ENCODE measurements at regions not wholly inside any gene's neighbourhood (a gene's known extent, or its start where the extent isn't known, plus 50 kb on each side); places are given as distances from the start of the nearest gene placed in this dataset.
"Not testable (repeated sequence)": the region's sequence is repeated elsewhere in the genome, so short reads cannot be mapped to it uniquely, and the experiment has no call there.

- peak; percentile 44 for DNase-seq (ENCODE audit: low read depth)
Measured at GRCh38 chr10:63675171-63675570, 154.0 kb downstream of the REEP3 start.

- DNase-seq (ENCODE audit: low read depth), result no peak
Measured at GRCh38 chr10:63677001-63677400, 155.8 kb downstream of the REEP3 start.

GRCh38 chr10:63680545-63680944, 159.3 kb downstream of the REEP3 start:
- DNase-seq (ENCODE audit: low read depth), result not testable (repeated sequence)

GRCh38 chr10:63681993-63682697, 160.9 kb downstream of the REEP3 start:
- DNase-seq (ENCODE audit: low read depth), result peak; percentile 98

GRCh38 chr10:63682698-63683052, 161.5 kb downstream of the REEP3 start:
- DNase-seq (ENCODE audit: low read depth), result not testable (repeated sequence)

GRCh38 chr10:63683223-63683622, 162.0 kb downstream of the REEP3 start:
- DNase-seq (ENCODE audit: low read depth), result no peak

- no peak for DNase-seq (ENCODE audit: low read depth)
Measured at GRCh38 chr10:63683686-63684085, 162.5 kb downstream of the REEP3 start.

- no peak for DNase-seq (ENCODE audit: low read depth)
Measured at GRCh38 chr10:63684257-63684936, 163.2 kb downstream of the REEP3 start.

- DNase-seq (ENCODE audit: low read depth), result no peak
Measured at GRCh38 chr10:63689768-63690167, 168.6 kb downstream of the REEP3 start.

- DNase-seq (ENCODE audit: low read depth), result peak; percentile 80
Measured at GRCh38 chr10:63692220-63692896, 171.2 kb downstream of the REEP3 start.

GRCh38 chr10:63693021-63693420, 171.8 kb downstream of the REEP3 start:
- not testable (repeated sequence) for DNase-seq (ENCODE audit: low read depth)

GRCh38 chr10:63696205-63696604, 175.0 kb downstream of the REEP3 start:
- no peak for DNase-seq (ENCODE audit: low read depth)

- DNase-seq (ENCODE audit: low read depth), result peak; percentile 20
Measured at GRCh38 chr10:63697956-63698786, 177.0 kb downstream of the REEP3 start.

GRCh38 chr10:63698787-63699150, 177.6 kb downstream of the REEP3 start:
- peak; percentile 64 for DNase-seq (ENCODE audit: low read depth)

GRCh38 chr10:63699785-63700613, 178.8 kb downstream of the REEP3 start:
- DNase-seq (ENCODE audit: low read depth), result peak; percentile 96

- DNase-seq (ENCODE audit: low read depth), result peak; percentile 65
Measured at GRCh38 chr10:63700631-63701156, 179.5 kb downstream of the REEP3 start.

GRCh38 chr10:63702092-63702491, 180.9 kb downstream of the REEP3 start:
- DNase-seq (ENCODE audit: low read depth), result peak; percentile 64

GRCh38 chr10:63703113-63703670, 182.0 kb downstream of the REEP3 start:
- no peak for DNase-seq (ENCODE audit: low read depth)

- DNase-seq (ENCODE audit: low read depth), result no peak
Measured at GRCh38 chr10:63703740-63704345, 182.6 kb downstream of the REEP3 start.

GRCh38 chr10:63707254-63707910, 186.2 kb downstream of the REEP3 start:
- DNase-seq (ENCODE audit: low read depth), result peak; percentile 95

Measured in fibroblast of gingiva (primary cell).